ENCODE measurements at regions not wholly inside any gene's neighbourhood (a gene's known extent, or its start where the extent isn't known, plus 50 kb on each side); places are given as distances from the start of the nearest gene placed in this dataset.

- TF ChIP-seq JUND (IDR thresholded peaks at IDR 0.05; ENCODE audit: low read depth) = no peak
- in situ Hi-C loops (cut with HindIII; ENCODE audit: low pct_unique_long_range_greater_than_20kb, low sequenced_read_pairs) = no loop called here
- no peak for DNase-seq (ENCODE audit: low read depth in 1 of 2, low spot score in 1 of 2)
Measured at GRCh38 chr11:95544095-95544856, 245.3 kb downstream of the FAM76B start.

GRCh38 chr11:95542868-95543551 is 246.6 kb downstream of the FAM76B start:
- in situ Hi-C loops (cut with HindIII; ENCODE audit: low pct_unique_long_range_greater_than_20kb, low sequenced_read_pairs) = no loop called here
- TF ChIP-seq JUND (IDR thresholded peaks at IDR 0.05; ENCODE audit: low read depth) = no peak
- no peak for DNase-seq (ENCODE audit: low read depth in 1 of 2, low spot score in 1 of 2)

GRCh38 chr11:95541715-95542114 is 247.9 kb downstream of the FAM76B start:
- no peak for DNase-seq (ENCODE audit: low read depth in 1 of 2, low spot score in 1 of 2)
- no peak for TF ChIP-seq JUND (IDR thresholded peaks at IDR 0.05; ENCODE audit: low read depth)
- in situ Hi-C loops (cut with HindIII; ENCODE audit: low pct_unique_long_range_greater_than_20kb, low sequenced_read_pairs) = no loop called here

- in situ Hi-C loops (cut with HindIII; ENCODE audit: low pct_unique_long_range_greater_than_20kb, low sequenced_read_pairs) = no loop called here
- no peak for DNase-seq (ENCODE audit: low read depth in 1 of 2, low spot score in 1 of 2)
- no peak for TF ChIP-seq JUND (IDR thresholded peaks at IDR 0.05; ENCODE audit: low read depth)
Measured at GRCh38 chr11:95536047-95536690, 253.4 kb downstream of the FAM76B start.

- no peak for DNase-seq (ENCODE audit: low read depth in 1 of 2, low spot score in 1 of 2)
- in situ Hi-C loops (cut with HindIII; ENCODE audit: low pct_unique_long_range_greater_than_20kb, low sequenced_read_pairs) = no loop called here
- no peak for TF ChIP-seq JUND (IDR thresholded peaks at IDR 0.05; ENCODE audit: low read depth)
Measured at GRCh38 chr11:95534809-95535208, 254.8 kb downstream of the FAM76B start.

- in situ Hi-C loops (cut with HindIII; ENCODE audit: low pct_unique_long_range_greater_than_20kb, low sequenced_read_pairs) = no loop called here
- DNase-seq (ENCODE audit: low read depth in 1 of 2, low spot score in 1 of 2) = no peak
- no peak for TF ChIP-seq JUND (IDR thresholded peaks at IDR 0.05; ENCODE audit: low read depth)
Measured at GRCh38 chr11:95534226-95534625, 255.4 kb downstream of the FAM76B start.

- in situ Hi-C loops (cut with HindIII; ENCODE audit: low pct_unique_long_range_greater_than_20kb, low sequenced_read_pairs) = no loop called here
- DNase-seq (ENCODE audit: low read depth in 1 of 2, low spot score in 1 of 2) = no peak
- TF ChIP-seq JUND (IDR thresholded peaks at IDR 0.05; ENCODE audit: low read depth) = no peak
Measured at GRCh38 chr11:95531116-95531515, 258.5 kb downstream of the FAM76B start.

GRCh38 chr11:95524314-95525036 is 265.1 kb downstream of the FAM76B start:
- no peak for DNase-seq (ENCODE audit: low read depth in 1 of 2, low spot score in 1 of 2)

GRCh38 chr11:95522874-95523273 is 266.7 kb downstream of the FAM76B start:
- in situ Hi-C loops (cut with HindIII; ENCODE audit: low pct_unique_long_range_greater_than_20kb, low sequenced_read_pairs) = no loop called here
- TF ChIP-seq JUND (IDR thresholded peaks at IDR 0.05; ENCODE audit: low read depth) = no peak
- DNase-seq (ENCODE audit: low read depth in 1 of 2, low spot score in 1 of 2) = no peak

More at GRCh38 chr11:95524314-95525036, 265.1 kb downstream of the FAM76B start:
- no peak for TF ChIP-seq JUND (IDR thresholded peaks at IDR 0.05; ENCODE audit: low read depth)
- in situ Hi-C loops (cut with HindIII; ENCODE audit: low pct_unique_long_range_greater_than_20kb, low sequenced_read_pairs) = no loop called here

GRCh38 chr11:95521862-95522261 is 267.7 kb downstream of the FAM76B start:
- no peak for DNase-seq (ENCODE audit: low read depth in 1 of 2, low spot score in 1 of 2)
- in situ Hi-C loops (cut with HindIII; ENCODE audit: low pct_unique_long_range_greater_than_20kb, low sequenced_read_pairs) = no loop called here

GRCh38 chr11:95521133-95521542 is 268.4 kb downstream of the FAM76B start:
- in situ Hi-C loops (cut with HindIII; ENCODE audit: low pct_unique_long_range_greater_than_20kb, low sequenced_read_pairs) = no loop called here
- no peak for TF ChIP-seq JUND (IDR thresholded peaks at IDR 0.05; ENCODE audit: low read depth)
- no peak for DNase-seq (ENCODE audit: low read depth in 1 of 2, low spot score in 1 of 2)

More at GRCh38 chr11:95521862-95522261, 267.7 kb downstream of the FAM76B start:
- TF ChIP-seq JUND (IDR thresholded peaks at IDR 0.05; ENCODE audit: low read depth) = no peak

- no peak for DNase-seq (ENCODE audit: low read depth in 1 of 2, low spot score in 1 of 2)
- in situ Hi-C loops (cut with HindIII; ENCODE audit: low pct_unique_long_range_greater_than_20kb, low sequenced_read_pairs) = no loop called here
- TF ChIP-seq JUND (IDR thresholded peaks at IDR 0.05; ENCODE audit: low read depth) = no peak
Measured at GRCh38 chr11:95520369-95521132, 269.0 kb downstream of the FAM76B start.

Data from T47D (cell line).